ENCODE measurements at regions not wholly inside any gene's neighbourhood (a gene's known extent, or its start where the extent isn't known, plus 50 kb on each side); places are given as distances from the start of the nearest gene placed in this dataset.

- no peak for DNase-seq
Measured at GRCh38 chr6:49097116-49097515, 365.9 kb downstream of the MMUT start.

- DNase-seq, result no peak
Measured at GRCh38 chr6:49088631-49089030, 374.4 kb downstream of the MMUT start.

GRCh38 chr6:49087369-49087768 is 375.7 kb downstream of the MMUT start:
- DNase-seq, result no peak

GRCh38 chr6:49082611-49083010 is 380.4 kb downstream of the MMUT start:
- no peak for DNase-seq

- no peak for DNase-seq
Measured at GRCh38 chr6:49072885-49073620, 390.0 kb downstream of the MMUT start.

- DNase-seq, result no peak
Measured at GRCh38 chr6:49072146-49072545, 390.9 kb downstream of the MMUT start.

GRCh38 chr6:49070411-49070810 is 392.6 kb downstream of the MMUT start:
- no peak for DNase-seq

GRCh38 chr6:49054311-49054710 is 408.7 kb downstream of the MMUT start:
- no peak for DNase-seq

- DNase-seq, result no peak
Measured at GRCh38 chr6:49052901-49053300, 410.2 kb downstream of the MMUT start.

GRCh38 chr6:49051281-49051680 is 411.8 kb downstream of the MMUT start:
- no peak for DNase-seq

- no peak for DNase-seq
Measured at GRCh38 chr6:49050584-49050983, 412.5 kb downstream of the MMUT start.

GRCh38 chr6:49038294-49038822 is 424.7 kb downstream of the MMUT start:
- no peak for DNase-seq

GRCh38 chr6:49030251-49031020 is 432.6 kb downstream of the MMUT start:
- DNase-seq, result no peak

- no peak for DNase-seq
Measured at GRCh38 chr6:49027644-49028043, 435.4 kb downstream of the MMUT start.

GRCh38 chr6:49025273-49026240 is 437.5 kb downstream of the MMUT start:
- no peak for DNase-seq

GRCh38 chr6:49004801-49005200 is 458.3 kb downstream of the MMUT start:
- no peak for DNase-seq

- DNase-seq, result no peak
Measured at GRCh38 chr6:49003348-49003747, 459.7 kb downstream of the MMUT start.

- DNase-seq, result no peak
Measured at GRCh38 chr6:49001856-49002541, 461.1 kb downstream of the MMUT start.

- no peak for DNase-seq
Measured at GRCh38 chr6:48998574-48998973, 464.5 kb downstream of the MMUT start.

- no peak for DNase-seq
Measured at GRCh38 chr6:48996461-48997119, 466.5 kb downstream of the MMUT start.

GRCh38 chr6:48994811-48995210 is 468.2 kb downstream of the MMUT start:
- DNase-seq, result no peak

- DNase-seq, result no peak
Measured at GRCh38 chr6:48990739-48991138, 472.3 kb downstream of the MMUT start.

Measured in hematopoietic multipotent progenitor cell treated with erythropoietin and hydrocortisone succinate and interleukin-3 and kit ligand, for 6 days (in vitro differentiated cells).